ENCODE measurements at regions not wholly inside any gene's neighbourhood (a gene's known extent, or its start where the extent isn't known, plus 50 kb on each side); places are given as distances from the start of the nearest gene placed in this dataset.
"Not testable (repeated sequence)": the region's sequence is repeated elsewhere in the genome, so short reads cannot be mapped to it uniquely, and the experiment has no call there.

DNA sequence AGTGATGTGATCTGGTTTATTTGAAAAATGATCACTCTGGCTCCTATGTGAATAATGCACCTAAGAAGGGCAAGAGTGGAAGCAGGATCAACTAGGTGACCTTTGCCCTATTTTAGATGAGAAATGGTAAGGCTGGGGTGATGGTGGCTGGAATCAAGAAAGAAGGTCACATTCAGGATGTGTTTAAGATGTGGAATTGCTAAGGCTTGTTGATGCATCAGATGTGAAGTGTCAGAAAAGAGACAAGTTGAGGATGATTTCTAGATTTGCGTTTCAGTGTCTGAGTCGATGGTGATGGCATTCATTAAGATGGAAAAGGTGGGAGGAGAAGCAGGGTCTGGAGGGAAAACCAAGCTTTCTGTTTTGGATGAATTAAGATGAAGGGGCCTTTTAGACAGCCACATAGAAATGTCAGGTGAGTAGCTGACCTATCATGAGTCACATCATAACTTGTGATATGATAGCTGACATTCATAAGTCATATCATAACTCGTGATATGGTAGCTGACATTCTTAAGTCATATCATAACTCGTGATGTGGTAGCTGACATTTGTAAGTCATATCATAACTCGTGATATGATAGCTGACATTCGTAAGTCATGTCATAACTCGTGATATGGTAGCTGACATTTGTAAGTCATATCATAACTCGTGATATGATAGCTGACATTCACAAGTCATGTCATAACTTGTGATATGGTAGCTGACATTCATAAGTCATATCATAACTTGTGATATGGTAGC lies 101.2 kb upstream of the SEC11C start:
- DNase-seq (ENCODE audit: low read depth, low spot score), result no peak

DNA sequence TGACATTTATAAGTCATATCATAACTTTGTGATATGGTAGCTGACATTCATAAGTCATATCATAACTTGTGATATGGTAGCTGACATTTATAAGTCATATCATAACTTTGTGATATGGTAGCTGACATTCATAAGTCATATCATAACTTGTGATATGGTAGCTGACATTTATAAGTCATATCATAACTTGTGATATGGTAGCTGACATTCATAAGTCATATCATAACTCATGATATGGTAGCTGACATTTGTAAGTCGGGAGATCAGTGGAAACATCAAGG lies 100.7 kb upstream of the SEC11C start:
- not testable (repeated sequence) for DNase-seq (ENCODE audit: low read depth, low spot score)

DNA sequence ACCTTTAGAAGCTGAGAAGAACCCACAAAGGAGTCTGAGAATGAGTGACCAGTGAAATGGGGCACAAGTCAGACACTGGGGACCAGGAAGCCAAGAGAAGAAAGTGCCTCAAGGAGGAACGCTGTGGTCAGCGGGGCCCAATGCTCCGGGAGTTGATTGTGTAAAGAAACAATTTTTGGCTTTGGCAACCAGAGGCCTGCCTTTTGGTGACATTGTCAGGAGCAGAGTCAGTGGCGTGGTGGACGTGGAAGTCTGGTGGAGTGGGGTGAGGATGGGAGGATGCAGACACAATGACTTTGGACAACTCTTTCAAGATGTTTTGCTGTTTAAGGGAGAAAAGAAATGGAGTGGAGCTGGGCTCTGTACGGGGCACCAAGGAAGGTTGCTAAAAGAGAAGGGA lies 100.2 kb upstream of the SEC11C start:
- no peak for DNase-seq (ENCODE audit: low read depth, low spot score)

DNA sequence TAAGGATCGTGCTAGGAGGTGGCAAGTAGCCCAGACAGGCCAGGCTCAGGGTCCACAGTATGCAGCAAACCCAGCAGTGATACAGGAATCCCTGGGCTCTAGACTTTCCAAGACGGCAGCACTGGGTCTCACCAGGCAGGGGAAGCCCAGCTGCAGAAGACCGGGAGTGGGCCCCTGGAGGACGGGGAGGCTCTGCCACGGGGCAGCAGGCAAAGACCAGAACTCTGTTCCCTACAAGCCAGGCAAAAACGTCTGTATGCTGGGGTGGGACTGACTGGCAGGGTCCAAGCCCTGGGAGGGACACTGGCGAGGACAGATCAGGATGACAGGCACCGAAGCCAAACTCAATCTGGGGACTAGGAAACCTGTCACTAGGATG lies 98.9 kb upstream of the SEC11C start:
- DNase-seq (ENCODE audit: low read depth, low spot score), result no peak

DNA sequence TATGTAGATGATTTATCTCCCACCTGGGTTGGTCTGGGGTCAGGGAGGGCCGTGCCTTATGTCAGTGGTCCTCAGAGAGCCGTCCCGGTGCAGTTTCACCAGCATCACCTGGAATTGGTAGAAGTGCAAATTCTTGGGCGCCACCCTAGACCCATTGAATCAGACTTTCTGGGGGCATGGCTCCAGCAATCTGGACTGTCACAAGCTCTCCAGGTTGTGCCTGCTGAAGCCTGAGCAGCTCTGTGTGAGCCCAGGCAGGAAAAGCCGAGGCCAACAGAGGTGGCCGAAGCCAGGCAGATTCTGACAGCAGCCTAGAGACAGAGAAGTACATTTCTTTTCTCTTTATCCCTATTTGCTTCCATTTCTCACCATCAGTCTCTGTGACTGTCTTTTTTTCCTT lies 98.4 kb upstream of the SEC11C start:
- DNase-seq (ENCODE audit: low read depth, low spot score), result no peak

DNA sequence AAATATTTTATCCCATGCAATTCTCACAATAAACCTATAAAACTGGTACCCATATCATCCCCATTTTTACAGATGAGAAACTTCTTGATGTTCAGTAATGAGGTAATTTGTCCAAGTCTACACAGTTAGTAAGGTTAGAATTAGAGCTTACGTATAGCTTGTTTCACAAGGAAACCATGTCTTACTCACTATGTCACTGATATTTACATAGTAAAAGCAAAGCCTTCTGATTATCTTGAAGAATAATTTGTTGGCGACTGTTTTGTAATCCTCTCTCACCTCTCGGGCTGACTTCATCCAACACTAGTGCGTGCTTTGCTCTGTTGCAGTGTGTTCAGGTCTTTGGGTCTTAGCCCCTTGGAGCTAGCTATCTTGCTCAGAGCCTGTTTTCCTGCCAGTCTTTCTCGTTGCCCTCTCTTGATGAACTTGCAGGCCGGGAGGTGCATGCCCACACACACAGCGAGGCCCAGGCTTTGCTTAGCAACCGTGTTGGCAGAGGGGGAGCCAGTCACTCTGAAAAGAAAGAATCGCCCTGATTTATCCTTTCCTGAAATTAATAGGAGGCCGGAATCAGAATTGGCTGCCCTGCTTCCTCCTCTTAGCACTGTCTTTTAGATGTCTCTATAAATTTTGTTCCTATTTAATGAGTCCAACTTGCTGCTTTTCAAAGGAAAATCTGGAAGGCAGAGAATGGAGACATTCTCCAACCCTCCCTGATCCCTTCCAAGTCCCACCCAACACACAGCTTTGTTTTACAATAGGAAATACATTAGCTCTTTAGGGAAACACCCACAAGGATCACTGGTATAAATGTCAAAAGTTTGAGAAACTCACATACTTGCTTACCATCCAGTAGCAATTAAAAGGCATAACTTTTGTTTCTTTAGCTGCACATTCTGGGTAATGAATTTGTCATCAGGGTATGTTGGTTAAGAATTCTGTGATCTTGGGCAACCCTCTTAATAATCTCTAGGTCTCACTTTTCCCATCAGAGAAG lies 97.6 kb upstream of the SEC11C start:
- no peak for DNase-seq (ENCODE audit: low read depth, low spot score)

DNA sequence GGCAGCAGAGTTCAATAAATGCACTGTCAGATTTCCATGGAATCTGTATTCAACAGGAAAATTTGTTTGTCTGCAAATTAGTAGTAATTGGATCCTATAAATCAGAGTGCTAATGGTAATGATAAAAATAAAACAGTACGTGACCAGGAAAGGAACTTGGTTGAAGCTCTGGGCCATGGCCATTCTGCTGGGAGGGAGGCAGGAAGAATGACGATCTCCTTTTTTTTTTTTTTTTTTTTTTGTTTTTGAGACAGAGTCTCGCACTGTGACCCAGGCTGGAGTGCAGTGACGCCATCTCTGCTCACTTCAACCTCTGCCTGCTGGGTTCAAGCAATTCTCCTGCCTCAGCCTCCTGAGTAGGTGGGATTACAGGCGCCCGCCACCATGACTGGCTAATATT lies 94.8 kb upstream of the SEC11C start:
- no peak for DNase-seq (ENCODE audit: low read depth, low spot score)

DNA sequence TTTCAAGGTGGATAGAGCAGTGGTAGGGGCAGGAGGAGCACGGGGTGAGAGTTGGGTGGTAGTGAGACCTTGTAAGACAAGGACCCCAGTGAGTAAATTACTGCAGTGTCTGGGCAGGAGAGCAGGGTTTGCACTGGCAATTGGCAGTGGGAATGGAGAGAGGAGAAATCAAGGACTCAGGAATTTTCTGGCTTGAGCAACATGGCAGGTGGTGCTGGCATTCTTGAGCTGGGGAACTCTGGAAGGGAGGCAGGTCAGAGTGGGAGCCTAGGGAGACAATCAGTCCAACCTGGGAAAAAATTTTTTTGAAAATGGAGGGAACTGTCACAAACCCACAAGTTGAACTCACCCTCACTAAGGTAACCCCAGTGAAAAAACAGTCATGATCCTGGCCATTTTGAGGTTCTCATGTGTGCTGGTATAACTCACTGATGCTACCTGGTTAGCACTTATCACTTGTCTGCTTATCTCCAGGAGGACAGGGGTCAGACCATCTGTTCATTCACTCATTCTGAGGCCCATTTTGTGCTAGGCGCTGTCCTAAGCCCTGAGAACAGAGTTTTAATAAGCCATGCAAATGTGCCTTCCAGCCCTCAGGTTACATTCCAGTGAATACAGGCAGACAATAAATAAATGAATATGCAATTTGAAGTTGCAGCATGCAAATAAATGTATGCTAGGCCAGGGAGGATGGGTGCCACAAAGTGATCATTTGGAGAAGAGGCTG lies 92.2 kb upstream of the SEC11C start:
- DNase-seq (ENCODE audit: low read depth, low spot score), result no peak

DNA sequence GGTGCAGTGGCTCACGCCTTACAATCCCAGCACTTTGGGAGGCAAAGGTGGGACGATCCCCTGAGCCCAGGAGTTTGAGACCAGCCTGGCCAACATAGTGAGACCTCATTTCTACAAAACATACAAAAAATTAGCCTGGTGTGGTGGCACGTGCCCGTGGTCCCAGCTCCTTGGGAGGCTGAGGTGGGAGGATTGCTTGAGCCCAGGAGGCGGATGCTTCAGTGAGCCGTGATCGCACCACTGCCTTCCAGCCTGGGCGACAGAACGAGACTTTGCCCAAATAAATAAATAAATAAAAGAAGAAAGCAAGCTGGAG lies 91.7 kb upstream of the SEC11C start:
- DNase-seq (ENCODE audit: low read depth, low spot score), result no peak

DNA sequence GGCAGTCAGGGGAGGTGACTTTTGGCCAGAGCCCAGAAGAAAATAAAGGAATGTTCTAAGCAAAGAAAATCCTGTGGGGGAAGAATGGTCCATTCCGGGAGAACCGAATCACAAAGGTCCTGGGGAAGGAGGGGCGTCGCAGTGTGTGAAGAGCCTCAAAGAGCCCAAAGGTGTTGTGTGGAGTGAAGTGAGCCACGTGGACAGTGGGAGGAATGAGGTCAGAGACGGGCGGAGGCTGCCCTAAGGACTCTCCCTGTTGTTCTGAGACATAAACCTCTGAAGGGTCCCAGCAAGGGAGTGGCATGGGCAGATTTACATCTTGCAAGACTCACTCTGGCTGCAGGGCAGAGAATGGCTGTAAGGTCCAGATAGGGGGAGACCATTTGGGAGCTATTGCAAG lies 91.3 kb upstream of the SEC11C start:
- no peak for DNase-seq (ENCODE audit: low read depth, low spot score)

DNA sequence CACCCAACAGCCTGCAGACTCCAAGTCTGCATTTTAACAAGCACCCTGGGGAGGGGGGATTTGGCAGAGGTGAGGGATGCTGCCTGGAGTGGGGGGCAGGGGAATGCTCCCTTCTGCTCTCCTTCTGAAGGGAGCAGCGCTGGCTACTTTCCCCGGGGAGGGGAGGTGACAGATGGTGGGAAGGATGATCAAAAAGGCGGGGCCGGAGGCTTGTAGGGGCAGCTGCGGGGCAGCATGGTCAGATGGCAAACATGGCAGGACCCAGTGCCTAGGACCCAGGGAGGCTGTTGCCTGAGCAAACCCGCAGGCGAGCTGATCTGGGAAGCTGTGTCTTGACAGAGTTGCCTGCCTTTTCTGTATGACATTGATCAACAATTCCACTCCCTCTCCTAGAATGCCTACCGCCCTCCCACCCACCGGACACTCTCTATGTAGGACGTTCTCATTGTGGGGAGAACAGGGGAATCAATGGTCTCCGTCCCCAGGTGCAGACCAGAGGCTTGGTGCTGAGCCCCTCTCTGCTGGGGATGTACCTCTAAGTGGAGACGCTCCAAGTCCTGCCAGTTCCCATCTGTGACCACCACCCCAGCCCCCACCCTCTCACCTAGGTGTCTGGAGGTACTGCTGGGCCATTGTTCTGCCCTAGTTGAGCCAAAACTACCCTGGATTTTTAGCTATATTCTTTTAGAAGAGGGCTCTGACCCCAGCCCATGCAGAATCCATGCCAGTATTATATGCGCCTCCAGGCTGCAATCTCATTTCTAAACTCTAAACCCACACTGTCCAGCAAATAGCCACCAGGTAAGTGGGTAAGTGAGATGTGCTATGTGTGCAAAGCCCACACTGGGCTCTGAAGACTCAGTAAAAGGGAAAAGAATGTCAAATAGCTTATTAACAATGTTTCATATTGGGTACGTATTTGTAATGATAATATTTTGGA lies 89.7 kb upstream of the SEC11C start:
- no peak for DNase-seq (ENCODE audit: low read depth, low spot score)

DNA sequence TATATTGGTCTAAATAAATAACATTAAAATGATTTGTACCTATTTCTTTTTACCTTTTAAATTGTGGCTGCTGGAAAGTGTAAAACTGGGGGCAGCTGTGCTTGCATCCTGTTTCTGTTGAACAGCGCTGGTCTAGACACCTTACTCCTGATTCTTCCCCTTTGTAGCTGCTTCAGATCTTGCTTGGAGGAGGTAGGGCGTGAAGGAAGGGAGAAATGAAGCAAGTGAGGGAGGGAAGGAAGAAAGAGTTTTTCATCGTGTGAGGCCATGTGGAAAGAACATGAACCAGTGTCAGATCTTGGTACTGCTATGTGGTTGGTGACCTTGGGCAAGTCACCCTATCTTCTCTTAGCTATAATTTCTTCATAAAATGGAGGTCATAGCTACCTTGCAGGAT lies 89.0 kb upstream of the SEC11C start:
- DNase-seq (ENCODE audit: low read depth, low spot score), result no peak

DNA sequence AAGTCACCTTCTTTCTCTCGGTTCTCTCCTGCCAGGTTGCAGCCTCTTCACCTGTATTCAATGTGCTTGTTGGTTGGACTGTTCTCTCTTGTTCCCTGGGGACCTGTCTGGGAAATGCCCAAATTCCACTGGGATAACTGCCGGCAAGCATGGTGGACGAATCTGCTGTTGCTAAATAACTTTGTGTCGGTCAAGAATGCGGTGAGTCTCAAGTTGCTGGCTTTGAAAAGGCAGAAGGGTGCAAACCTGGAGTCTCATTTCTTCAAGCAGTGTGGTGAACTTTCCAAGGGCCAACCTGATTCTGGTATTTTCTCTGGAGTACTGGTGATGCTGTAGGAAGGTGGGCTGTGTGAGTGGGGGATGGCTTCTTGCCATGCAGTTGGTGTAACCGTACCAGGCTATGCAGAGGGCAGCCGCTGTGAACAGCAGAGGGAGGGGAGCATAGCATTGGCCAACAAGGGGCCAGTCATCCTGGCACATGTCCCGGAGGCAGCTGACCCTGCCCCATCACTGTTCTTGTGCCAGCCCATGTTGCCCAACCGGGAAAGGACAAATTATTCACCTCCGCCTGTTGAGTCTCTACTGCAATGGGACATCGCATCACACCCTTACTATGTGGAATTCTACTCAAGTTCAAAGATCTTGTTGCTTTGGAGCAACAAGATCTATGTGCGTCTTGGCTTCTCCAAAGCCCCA lies 88.1 kb upstream of the SEC11C start:
- no peak for DNase-seq (ENCODE audit: low read depth, low spot score)

DNA sequence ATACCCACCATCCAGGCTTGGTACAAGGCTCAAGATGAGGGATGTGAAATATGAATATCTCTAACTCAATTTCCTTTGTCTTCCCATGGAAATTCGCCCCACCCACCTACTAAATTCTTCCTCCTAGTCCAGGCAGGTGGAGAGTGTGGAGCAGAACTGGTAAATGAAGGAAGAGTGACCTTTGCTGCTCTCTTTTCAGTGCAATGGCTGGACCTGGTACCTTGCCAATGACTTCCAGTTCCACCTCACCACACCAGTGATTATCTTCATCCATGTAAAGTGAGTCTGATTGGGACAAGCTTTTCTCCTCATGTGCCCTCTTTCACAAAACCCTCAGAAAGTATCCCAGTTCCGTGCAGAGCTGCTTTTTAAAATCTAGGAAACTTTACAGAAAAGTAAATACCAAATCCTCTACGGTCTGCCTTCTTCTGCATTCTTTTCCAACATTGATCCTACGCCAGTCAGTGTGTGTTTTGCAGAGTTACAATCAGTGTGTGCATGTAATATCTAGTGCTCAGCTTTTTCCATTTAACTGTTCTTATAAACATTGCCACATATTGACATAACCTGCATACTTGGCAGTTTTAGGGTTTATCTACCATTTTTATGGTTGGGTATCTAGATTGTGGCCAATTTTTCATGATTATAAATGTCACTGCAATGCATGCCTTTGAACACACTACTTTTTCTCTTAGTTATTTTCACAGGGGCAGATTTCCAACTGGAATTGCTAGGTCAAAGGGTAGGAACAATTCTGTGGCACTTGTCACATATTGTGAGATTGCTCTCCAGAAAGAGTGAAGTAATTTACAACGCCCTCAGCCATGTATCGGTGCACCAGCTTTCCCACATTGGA lies 86.5 kb upstream of the SEC11C start:
- no peak for DNase-seq (ENCODE audit: low read depth, low spot score)

DNA sequence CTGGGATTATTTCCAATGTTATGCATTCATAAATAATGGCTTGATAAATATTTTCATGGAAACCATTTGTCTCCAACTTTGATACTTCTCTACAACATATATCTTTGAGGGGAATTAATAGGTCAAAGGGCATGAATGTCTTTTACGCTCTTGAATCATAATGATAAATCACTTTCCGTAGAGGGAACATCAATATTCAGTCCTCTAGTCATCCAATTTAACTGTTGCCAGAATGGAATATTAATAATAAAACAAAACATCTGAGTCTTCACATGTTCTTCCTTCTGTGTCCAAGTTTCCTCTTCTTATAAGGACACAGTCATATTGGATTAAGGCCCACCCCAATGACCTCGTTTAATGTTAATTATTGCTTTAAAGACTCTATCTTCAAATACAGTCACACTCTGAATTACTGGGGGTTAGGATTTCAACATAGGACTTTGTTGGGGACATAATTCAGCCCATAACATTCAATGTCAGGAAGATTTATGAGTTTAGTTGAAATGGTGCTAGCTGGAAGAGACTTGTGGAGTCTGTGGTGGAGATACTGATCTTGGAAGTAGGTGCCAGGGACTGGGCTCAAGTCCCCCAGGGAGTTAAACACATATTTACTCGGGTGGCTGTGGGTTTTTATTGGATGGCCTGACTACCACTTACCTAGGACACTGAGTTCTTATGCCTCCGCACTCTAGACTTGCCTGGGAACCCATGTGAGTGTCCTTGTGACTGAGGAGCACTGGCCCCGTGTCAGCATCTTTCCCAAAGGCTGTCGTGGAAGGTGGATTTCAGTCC lies 85.0 kb upstream of the SEC11C start:
- DNase-seq (ENCODE audit: low read depth, low spot score), result no peak

DNA sequence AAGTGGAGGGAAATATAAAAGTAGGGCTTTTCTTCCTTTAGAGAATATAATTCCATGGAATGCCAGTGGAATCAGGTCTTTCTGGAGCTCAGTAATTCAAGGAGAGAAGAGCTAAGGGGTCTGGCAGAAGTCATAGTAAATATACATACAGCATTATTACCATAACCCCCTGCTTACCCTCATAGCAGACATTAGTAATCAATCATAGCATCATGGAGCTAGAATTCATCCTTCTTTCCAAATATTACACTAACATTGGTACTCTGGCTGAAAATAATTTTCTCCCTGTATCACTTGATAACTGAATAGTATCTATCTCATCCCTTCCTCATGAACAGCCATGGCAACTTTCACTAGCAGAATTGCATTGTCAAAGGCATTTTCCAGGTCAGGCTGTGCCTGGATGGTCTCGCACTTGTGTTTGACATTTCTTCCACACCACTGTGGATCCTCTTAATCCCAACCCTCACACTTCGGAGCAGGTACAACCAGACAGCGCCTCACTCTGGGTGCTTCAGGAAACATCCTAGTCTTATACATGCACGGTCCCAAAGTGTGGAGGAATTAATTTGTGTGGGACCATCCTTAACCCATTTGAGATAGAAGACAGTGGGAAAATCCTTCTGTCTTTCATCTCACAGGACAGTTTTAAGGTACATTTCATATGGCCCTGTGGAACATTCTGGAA lies 84.2 kb upstream of the SEC11C start:
- DNase-seq (ENCODE audit: low read depth, low spot score), result no peak

DNA sequence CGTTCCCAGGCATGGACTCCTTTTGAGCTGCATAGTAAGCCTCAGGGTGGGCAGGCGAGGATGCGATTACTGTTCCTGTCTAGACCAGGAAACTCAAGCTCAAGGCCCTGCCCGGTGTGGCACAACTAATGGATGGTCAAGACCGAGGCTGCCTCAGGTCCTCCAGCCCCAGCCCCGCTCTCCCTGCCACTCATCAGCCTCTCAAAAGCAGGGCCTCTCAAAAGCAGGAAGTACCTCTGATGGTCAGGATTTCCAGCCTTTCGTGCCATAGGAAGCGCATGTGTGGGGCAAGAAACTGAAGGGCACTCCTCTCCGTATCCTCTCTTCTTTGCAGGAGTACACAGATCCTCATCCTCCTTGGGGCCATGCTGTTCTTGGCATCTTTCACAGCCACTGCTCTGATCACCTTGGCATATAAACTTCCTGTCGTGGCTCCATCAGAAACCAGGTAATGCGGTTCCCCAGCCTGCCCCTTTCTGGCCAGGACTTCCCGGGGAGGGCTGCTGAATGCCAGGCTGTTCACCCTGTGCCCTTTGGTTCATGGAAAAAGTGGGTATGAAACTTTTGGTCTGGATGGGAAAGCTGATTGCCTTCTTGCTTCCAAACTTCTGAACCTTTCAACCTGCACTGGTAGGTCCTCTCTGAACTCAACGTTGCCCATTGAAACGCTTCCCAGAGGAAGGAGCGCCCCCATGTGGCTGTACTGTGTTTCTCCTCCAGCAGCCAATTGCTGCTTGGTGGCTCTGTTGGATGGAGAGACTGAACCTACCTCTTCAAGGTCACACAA lies 82.8 kb upstream of the SEC11C start:
- DNase-seq (ENCODE audit: low read depth, low spot score), result no peak

DNA sequence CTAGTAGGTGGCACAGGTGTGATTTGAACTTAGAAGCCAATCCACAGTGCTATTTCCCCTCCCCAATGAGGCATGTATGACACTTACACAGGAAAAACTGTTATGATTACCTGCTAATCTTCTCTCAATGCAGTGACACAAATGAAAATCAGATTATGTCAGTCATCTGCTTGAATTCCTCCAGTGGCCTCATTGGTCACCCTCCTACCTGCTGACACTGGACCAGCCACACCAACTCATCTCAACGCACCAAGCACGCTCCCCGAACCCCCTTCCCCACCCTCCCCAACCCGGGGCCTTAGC lies 82.2 kb upstream of the SEC11C start:
- DNase-seq (ENCODE audit: low read depth, low spot score), result no peak
